Panc1 (cell line): ENCODE measurements at regions not wholly inside any gene's neighbourhood (a gene's known extent, or its start where the extent isn't known, plus 50 kb on each side); places are given as distances from the start of the nearest gene placed in this dataset.

ENCODE experiments used
- ATAC-seq: fragments of 200-7000 bp; cut with Tn5 transposase; 2 replicates; pipeline ENCODE4 v1.9.1; 2020; ENCODE audit warnings: mild to moderate bottlenecking, moderate library complexity
- BruUV-seq: library from RNA; stranded (reverse); fragments of 400-500 nt; replicated peaks from 2 replicates; lab custom pipeline; 2021; lab: Mats Ljungman, UMichigan
- CTCF ChIA-PET: fragments of 300-600 bp; sonication (Branson Sonifier 250); formaldehyde crosslinking; loops from one replicate; lab custom pipeline; 2022; ENCODE audit warnings: antibody characterized with exemption; lab: Charles Lee
- POLR2A ChIA-PET: fragments of 300-600 bp; sonication (Branson Sonifier 250); formaldehyde crosslinking; loops from one replicate; lab custom pipeline; 2022; ENCODE audit warnings: antibody characterized with exemption; lab: Charles Lee
- DNase-seq: peaks from one replicate; pipeline ENCODE4 v3.0.0-alpha.2; 2010; ENCODE audit warnings: low read depth, low spot score
- H3K27ac ChIP-seq: 2 replicates; pipeline ENCODE4 v1.5.1; 2011; ENCODE audit warnings: mild to moderate bottlenecking, low read length, inconsistent platforms
- H3K27me3 ChIP-seq: fragments of 200-500 bp; sonication (Bioruptor generic); 2 replicates; pipeline ENCODE4 v1.6.0; 2014; ENCODE audit warnings: low read length, inconsistent platforms; ENCODE audit not compliant: control insufficient read depth, insufficient read depth
- H3K36me3 ChIP-seq: fragments of 200-500 bp; sonication (Bioruptor generic); 2 replicates; pipeline ENCODE4 v1.5.1; 2014; ENCODE audit warnings: inconsistent platforms, mild to moderate bottlenecking, low read length, moderate library complexity; ENCODE audit not compliant: control insufficient read depth, insufficient read depth
- H3K4me1 ChIP-seq: 2 replicates; pipeline ENCODE4 v1.5.1; 2011; ENCODE audit warnings: inconsistent platforms, mild to moderate bottlenecking, low read length, moderate library complexity; ENCODE audit not compliant: control insufficient read depth, insufficient read depth
- H3K4me3 ChIP-seq, 2 experiments: 2 replicates each; pipeline ENCODE4 v1.5.1; 2011 to 2012; ENCODE audit warnings: low read depth in 2 of 2, low read length in 2 of 2, mild to moderate bottlenecking in 2 of 2, inconsistent platforms in 1 of 2, moderate library complexity in 1 of 2
- H3K9me3 ChIP-seq: fragments of 200-500 bp; sonication (Bioruptor generic); 2 replicates; pipeline ENCODE4 v1.5.1; 2014; ENCODE audit warnings: low read depth, mild to moderate bottlenecking, inconsistent platforms, low read length, moderate library complexity; ENCODE audit not compliant: control insufficient read depth, insufficient read depth
- POLR2AphosphoS5 ChIP-seq: IDR thresholded peaks from 2 replicates; pipeline ENCODE4 v1.6.1; 2012; ENCODE audit warnings: mild to moderate bottlenecking, low read depth, low read length, moderate library complexity
- REST ChIP-seq, 2 experiments: IDR thresholded peaks; 2 replicates each; pipeline ENCODE4 v1.6.1; 2011 to 2012; ENCODE audit warnings: low read depth in 2 of 2, control low read depth in 1 of 2, low read length in 1 of 2, mild to moderate bottlenecking in 1 of 2, moderate library complexity in 1 of 2; ENCODE audit not compliant: insufficient read depth in 1 of 2
- SIN3A ChIP-seq: IDR thresholded peaks from 2 replicates; pipeline ENCODE4 v1.6.1; 2012; ENCODE audit warnings: low read depth, mild to moderate bottlenecking, low read length, moderate library complexity, borderline replicate concordance; ENCODE audit not compliant: insufficient read depth
- TCF7L2 ChIP-seq: IDR thresholded peaks from 2 replicates; pipeline ENCODE4 v1.6.1; 2011; ENCODE audit warnings: mild to moderate bottlenecking, low read depth, low read length, inconsistent platforms
- in situ Hi-C: cut with HindIII; loops from 2 replicates; pipeline ENCODE4 v1.10.0; 2016; ENCODE audit warnings: low sequenced_read_pairs, low pct_unique_long_range_greater_than_20kb
- intact Hi-C: fragments of 100-400 bp; cut with micrococcal nuclease; formaldehyde crosslinking; loops from one replicate; pipeline ENCODE4 v1.10.0; 2022; ENCODE audit not compliant: unreplicated experiment
- TF ChIP-seq, protein P1 (sequence below): fragments of 450-650 bp; IDR thresholded peaks from 2 replicates; pipeline ENCODE4 v1.5.1; 2017; ENCODE audit warnings: mild to moderate bottlenecking

- Histone ChIP-seq H3K36me3 (no peaks in the 10 kb centered on the region), H3K4me3 (no peak overlapping the region), H3K27ac (no peak overlapping the region), H3K9me3 (no peaks in the 10 kb centered on the region), H3K4me1 (no peaks in the 10 kb centered on the region), H3K27me3 (no peaks in the 10 kb centered on the region)
- TF ChIP-seq TCF7L2, result no peak
- TF ChIP-seq REST (IDR thresholded peaks at IDR 0.05; ENCODE audit: insufficient read depth in 1 of 2, low read depth in 2 of 2, low read length in 1 of 2), result no peak
- TF ChIP-seq, protein P1, sequence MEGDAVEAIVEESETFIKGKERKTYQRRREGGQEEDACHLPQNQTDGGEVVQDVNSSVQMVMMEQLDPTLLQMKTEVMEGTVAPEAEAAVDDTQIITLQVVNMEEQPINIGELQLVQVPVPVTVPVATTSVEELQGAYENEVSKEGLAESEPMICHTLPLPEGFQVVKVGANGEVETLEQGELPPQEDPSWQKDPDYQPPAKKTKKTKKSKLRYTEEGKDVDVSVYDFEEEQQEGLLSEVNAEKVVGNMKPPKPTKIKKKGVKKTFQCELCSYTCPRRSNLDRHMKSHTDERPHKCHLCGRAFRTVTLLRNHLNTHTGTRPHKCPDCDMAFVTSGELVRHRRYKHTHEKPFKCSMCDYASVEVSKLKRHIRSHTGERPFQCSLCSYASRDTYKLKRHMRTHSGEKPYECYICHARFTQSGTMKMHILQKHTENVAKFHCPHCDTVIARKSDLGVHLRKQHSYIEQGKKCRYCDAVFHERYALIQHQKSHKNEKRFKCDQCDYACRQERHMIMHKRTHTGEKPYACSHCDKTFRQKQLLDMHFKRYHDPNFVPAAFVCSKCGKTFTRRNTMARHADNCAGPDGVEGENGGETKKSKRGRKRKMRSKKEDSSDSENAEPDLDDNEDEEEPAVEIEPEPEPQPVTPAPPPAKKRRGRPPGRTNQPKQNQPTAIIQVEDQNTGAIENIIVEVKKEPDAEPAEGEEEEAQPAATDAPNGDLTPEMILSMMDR, result no peak
- no peak for TF ChIP-seq POLR2AphosphoS5
- TF ChIP-seq SIN3A, result no peak
- intact Hi-C loops, result no loop called here
- ChIA-PET CTCF (no interaction called here), POLR2A (no interaction called here)
- BruUV-seq, result no TSS peak
- in situ Hi-C loops, result no loop called here
- ATAC-seq (no peak), DNase-seq (no peak)
Measured at GRCh38 chr6:50995036-50995435, 176.4 kb downstream of the TFAP2B start.

- Histone ChIP-seq H3K27ac (no peak overlapping the region), H3K27me3 (no peaks in the 10 kb centered on the region), H3K9me3 (no peaks in the 10 kb centered on the region), H3K4me3 (no peak overlapping the region), H3K4me1 (no peaks in the 10 kb centered on the region), H3K36me3 (no peaks in the 10 kb centered on the region)
- no peak for DNase-seq
- ChIA-PET CTCF (no interaction called here), POLR2A (no interaction called here)
- intact Hi-C loops, result no loop called here
- ATAC-seq, result no peak
- no TSS peak for BruUV-seq
- in situ Hi-C loops, result no loop called here
- TF ChIP-seq POLR2AphosphoS5 (no peak), TCF7L2 (no peak), REST (IDR thresholded peaks at IDR 0.05; ENCODE audit: insufficient read depth in 1 of 2, low read depth in 2 of 2, low read length in 1 of 2) (no peak), SIN3A (no peak)
- TF ChIP-seq, protein P1, result no peak
Measured at GRCh38 chr6:50998905-50999304, 180.2 kb downstream of the TFAP2B start.
